WTC11 (cell line): ENCODE measurements at regions not wholly inside any gene's neighbourhood (a gene's known extent, or its start where the extent isn't known, plus 50 kb on each side); places are given as distances from the start of the nearest gene placed in this dataset.

Source experiments
- JUN ChIP-seq: sonication (generic); formaldehyde crosslinking; IDR thresholded peaks from 2 replicates; pipeline ENCODE4 v1.8.0; 2023; ENCODE audit warnings: mild to moderate bottlenecking, missing genetic modification reagents
- NFYB ChIP-seq: sonication (generic); formaldehyde crosslinking; conservative IDR thresholded peaks from 2 replicates; pipeline ENCODE4 v1.8.0; 2022; ENCODE audit warnings: low read depth, missing genetic modification reagents
- ZNF416 ChIP-seq: fragments of 250-450 bp; sonication (Bioruptor Pico); IDR thresholded peaks from 2 replicates; pipeline ENCODE4 v1.9.0; 2021; ENCODE audit warnings: mild to moderate bottlenecking, inconsistent platforms
- TF ChIP-seq, protein P1 (sequence below): fragments of 200-600 bp; IDR thresholded peaks from 2 replicates; pipeline ENCODE4 v1.8.0; 2022; ENCODE audit warnings: antibody characterized with exemption

DNA sequence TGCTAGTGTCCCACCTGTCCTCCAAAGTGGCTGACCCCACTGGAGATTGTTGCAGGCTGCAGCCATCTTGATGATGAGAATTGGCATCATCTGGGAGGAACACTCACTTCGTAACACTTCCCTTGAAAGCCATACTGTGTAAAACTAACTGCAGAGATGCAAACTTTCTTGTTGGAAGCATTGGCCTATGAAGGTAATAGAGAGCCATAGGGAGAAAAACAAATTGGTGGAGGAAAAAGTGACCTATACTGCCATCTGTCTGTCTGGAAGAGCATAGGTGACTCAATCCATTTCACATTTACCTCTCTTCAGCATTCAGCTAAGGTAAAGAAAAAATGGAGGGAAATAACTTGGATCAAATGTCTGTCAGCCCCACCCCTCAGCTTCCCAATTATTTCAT, 473.4 kb downstream of the NTRK2 start:
- TF ChIP-seq ZNF416 (no peak), JUN (CRISPR knock-in tag) (no peak), NFYB (CRISPR knock-in tag) (no peak)
- TF ChIP-seq, protein P1, sequence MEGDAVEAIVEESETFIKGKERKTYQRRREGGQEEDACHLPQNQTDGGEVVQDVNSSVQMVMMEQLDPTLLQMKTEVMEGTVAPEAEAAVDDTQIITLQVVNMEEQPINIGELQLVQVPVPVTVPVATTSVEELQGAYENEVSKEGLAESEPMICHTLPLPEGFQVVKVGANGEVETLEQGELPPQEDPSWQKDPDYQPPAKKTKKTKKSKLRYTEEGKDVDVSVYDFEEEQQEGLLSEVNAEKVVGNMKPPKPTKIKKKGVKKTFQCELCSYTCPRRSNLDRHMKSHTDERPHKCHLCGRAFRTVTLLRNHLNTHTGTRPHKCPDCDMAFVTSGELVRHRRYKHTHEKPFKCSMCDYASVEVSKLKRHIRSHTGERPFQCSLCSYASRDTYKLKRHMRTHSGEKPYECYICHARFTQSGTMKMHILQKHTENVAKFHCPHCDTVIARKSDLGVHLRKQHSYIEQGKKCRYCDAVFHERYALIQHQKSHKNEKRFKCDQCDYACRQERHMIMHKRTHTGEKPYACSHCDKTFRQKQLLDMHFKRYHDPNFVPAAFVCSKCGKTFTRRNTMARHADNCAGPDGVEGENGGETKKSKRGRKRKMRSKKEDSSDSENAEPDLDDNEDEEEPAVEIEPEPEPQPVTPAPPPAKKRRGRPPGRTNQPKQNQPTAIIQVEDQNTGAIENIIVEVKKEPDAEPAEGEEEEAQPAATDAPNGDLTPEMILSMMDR: no peak
